LNCaP clone FGC (cell line): ENCODE measurements at regions not wholly inside any gene's neighbourhood (a gene's known extent, or its start where the extent isn't known, plus 50 kb on each side); places are given as distances from the start of the nearest gene placed in this dataset.

ENCODE experiments used
- DNase-seq: peaks from one replicate; pipeline ENCODE4 v3.0.0-alpha.2; 2011; ENCODE audit warnings: low read depth
- H3K4me3 ChIP-seq: 2 replicates; pipeline ENCODE4 v1.5.1; 2011; ENCODE audit warnings: mild to moderate bottlenecking, low read depth, low read length, control low read depth
- CTCF ChIP-seq: IDR thresholded peaks from 2 replicates; pipeline ENCODE4 v1.5.1; 2012; ENCODE audit warnings: mild to moderate bottlenecking; ENCODE audit not compliant: control insufficient read depth, insufficient read depth; ENCODE audit errors: extremely low read depth

DNA sequence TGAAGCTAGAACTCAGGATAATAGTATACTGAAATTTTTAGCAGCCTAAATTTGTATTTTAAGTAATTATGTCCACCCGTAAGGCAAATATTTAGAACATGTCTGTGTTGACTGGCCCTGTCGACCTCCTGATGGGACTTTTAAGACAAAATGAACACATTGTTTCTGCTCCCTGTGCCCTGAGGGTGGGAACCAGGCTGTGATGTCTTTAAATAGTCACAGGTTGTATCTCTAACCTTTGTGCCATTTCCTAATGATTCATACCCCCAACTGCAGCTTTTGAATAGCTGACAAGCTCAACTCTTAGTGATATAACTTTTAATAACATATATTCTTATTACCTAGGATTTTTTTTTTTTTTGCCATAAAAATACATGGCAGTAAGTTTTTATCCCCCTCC is 494.9 kb upstream of the AKR1E2 start:
- no peak overlapping the region for H3K4me3 ChIP-seq
- DNase-seq: no peak
- TF ChIP-seq CTCF: no peak

DNA sequence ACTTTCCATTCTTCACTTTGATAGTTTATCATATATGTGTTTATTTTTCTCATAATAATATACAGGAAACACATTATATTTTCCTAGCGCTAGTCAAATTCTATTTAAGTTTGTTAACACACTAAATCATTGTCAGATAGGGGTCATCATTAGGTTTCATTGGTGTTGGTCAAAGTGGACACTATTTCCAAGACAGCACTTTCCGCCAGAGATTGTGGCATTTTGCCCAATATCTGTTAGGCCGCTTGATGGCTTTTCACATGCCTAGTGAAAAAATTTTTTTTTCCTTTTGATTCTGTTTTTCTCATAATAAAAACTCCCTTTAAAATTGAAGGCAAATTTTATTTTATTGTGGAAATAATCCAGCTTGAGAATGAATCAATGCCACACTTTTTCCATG is 495.4 kb upstream of the AKR1E2 start:
- TF ChIP-seq CTCF: no peak
- no peak overlapping the region for H3K4me3 ChIP-seq
- DNase-seq: no peak

DNA sequence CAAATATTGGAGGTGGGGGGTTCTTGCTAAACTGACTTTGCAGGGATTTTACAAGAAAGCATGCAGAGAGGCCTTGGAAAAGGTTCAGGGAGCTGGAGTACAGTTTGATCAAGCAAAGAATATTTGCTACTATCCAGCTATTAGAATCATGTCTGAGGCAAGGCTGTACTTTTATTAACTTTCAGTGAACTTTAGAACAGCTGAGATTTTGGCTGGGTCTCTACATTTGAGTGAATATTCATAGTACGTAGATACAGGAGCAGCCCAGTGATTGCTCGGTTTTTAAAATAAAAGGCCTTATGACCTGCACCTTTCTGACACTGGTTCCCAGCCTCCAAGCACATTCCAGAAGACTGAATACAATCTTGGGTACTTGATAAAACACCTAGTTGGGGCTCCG is 496.8 kb upstream of the AKR1E2 start:
- H3K4me3 ChIP-seq: no peak overlapping the region
- no peak for TF ChIP-seq CTCF
- no peak for DNase-seq

GRCh38 chr10:4326647-4327046 is 499.4 kb upstream of the AKR1E2 start:
- TF ChIP-seq CTCF: no peak
- H3K4me3 ChIP-seq: no peak overlapping the region
- no peak for DNase-seq

GRCh38 chr10:4319870-4320367 is 506.1 kb upstream of the AKR1E2 start:
- no peak overlapping the region for H3K4me3 ChIP-seq
- TF ChIP-seq CTCF: no peak
- no peak for DNase-seq

DNA sequence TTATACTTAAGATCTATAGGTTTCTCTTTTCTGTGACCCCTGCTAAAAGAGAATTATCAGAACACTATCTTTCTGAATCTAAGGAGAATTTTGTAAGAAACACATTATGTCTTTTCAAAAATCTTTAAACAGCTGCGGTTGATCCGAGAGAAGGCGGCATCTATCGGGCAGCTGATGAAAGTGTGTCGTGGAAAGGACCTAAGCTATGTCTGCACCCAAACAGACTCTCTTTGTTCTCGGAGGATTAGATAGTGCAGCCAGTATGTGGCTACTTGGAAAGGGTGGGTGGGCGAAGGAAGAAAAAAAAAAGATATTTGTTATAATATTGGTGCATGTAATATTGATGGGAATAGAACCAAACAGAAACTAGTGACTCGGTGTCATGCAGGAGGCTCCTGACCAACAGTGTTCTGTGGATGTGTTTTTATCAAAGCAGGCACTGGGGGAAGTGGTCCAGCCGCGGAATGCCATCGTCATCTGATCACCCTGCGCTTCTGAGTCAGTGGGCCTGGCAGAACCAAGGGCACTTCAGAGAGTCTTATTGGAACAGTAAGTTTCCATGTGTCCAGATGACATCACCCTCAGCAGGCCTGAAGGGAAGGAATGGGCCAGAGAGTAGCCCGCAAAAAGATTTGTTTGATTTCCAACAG is 509.7 kb upstream of the AKR1E2 start:
- TF ChIP-seq CTCF: no peak
- DNase-seq: no peak
- H3K4me3 ChIP-seq: no peak overlapping the region

DNA sequence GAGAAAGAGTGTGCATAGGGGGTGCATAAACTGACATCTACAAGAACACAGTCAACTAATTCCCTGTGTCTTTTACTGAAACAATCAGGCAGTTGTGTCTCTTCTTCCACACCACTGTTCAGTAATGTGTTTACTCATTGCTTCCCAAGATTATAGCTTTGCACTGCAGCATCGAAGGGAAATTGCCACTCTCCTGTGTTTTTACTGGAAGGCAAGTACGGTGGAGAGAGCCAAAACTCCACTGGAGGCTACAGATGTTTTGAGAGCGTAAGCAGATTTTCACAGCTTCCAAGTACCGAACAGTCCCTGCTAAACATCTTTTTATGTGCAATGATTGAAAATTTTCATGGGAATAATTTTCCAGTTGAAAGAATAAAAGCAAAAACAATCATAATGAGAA is 510.5 kb upstream of the AKR1E2 start:
- no peak overlapping the region for H3K4me3 ChIP-seq
- DNase-seq: no peak

More for the DNA sequence above, 510.5 kb upstream of the AKR1E2 start:
- no peak for TF ChIP-seq CTCF
